HG03280 (cell line): ENCODE measurements at regions not wholly inside any gene's neighbourhood (a gene's known extent, or its start where the extent isn't known, plus 50 kb on each side); places are given as distances from the start of the nearest gene placed in this dataset.

Experiments
- ATAC-seq: cut with Tn5 transposase; IDR thresholded peaks from one replicate; pipeline ENCODE4 v1.9.1; 2021; ENCODE audit warnings: mild to moderate bottlenecking, moderate library complexity; ENCODE audit not compliant: unreplicated experiment

- no peak for ATAC-seq
These were observed 83.7 kb upstream of the ETV6 start for GRCh38 chr12:11565752-11566151.

- ATAC-seq: peak; percentile 27
These were observed 81.2 kb upstream of the ETV6 start for GRCh38 chr12:11568155-11568761.

- peak; percentile 94 for ATAC-seq
These were observed 80.6 kb upstream of the ETV6 start for GRCh38 chr12:11568762-11569478.

- no peak for ATAC-seq
These were observed 79.8 kb upstream of the ETV6 start for GRCh38 chr12:11569716-11570115.

- ATAC-seq: no peak
These were observed 75.6 kb upstream of the ETV6 start for GRCh38 chr12:11573880-11574279.

GRCh38 chr12:11576104-11576503 lies 73.4 kb upstream of the ETV6 start:
- no peak for ATAC-seq

- ATAC-seq: no peak
These were observed 71.7 kb upstream of the ETV6 start for GRCh38 chr12:11577658-11578260.

GRCh38 chr12:11578461-11578993 lies 70.9 kb upstream of the ETV6 start:
- ATAC-seq: no peak

- ATAC-seq: no peak
These were observed 69.2 kb upstream of the ETV6 start for GRCh38 chr12:11580125-11580751.

- no peak for ATAC-seq
These were observed 68.2 kb upstream of the ETV6 start for GRCh38 chr12:11581179-11581755.

GRCh38 chr12:11584221-11584855 lies 65.1 kb upstream of the ETV6 start:
- ATAC-seq: no peak

GRCh38 chr12:11592484-11592883 lies 57.0 kb upstream of the ETV6 start:
- ATAC-seq: no peak

GRCh38 chr12:11593013-11593412 lies 56.5 kb upstream of the ETV6 start:
- ATAC-seq: no peak

- ATAC-seq: no peak
These were observed 54.4 kb upstream of the ETV6 start for GRCh38 chr12:11595080-11595479.

GRCh38 chr12:11596141-11596540 lies 53.3 kb upstream of the ETV6 start:
- no peak for ATAC-seq

- ATAC-seq: no peak
These were observed 50.6 kb upstream of the ETV6 start for GRCh38 chr12:11598900-11599299.
